ENCODE measurements at regions not wholly inside any gene's neighbourhood (a gene's known extent, or its start where the extent isn't known, plus 50 kb on each side); places are given as distances from the start of the nearest gene placed in this dataset.

- no peak for DNase-seq (ENCODE audit: low spot score)
- WGBS, result 69% methylated on average over 4 of the region's 4 CpGs
- H3K27ac ChIP-seq (ENCODE audit: low read depth in 1 of 2, low read length in 2 of 2), result no peak overlapping the region
These were observed 192.2 kb upstream of the HS6ST1 start for GRCh38 chr2:128510701-128511397.

More at GRCh38 chr2:128510701-128511397, 192.2 kb upstream of the HS6ST1 start:
- no peaks in the 10 kb centered on the region for H3K36me3 ChIP-seq (ENCODE audit: control insufficient read depth in 4 of 4, insufficient read depth in 3 of 4, low read depth in 1 of 4, low read length in 3 of 4)
- no peak overlapping the region for H3K4me3 ChIP-seq (ENCODE audit: low read depth in 1 of 3, low read length in 3 of 3)
- H3K9ac ChIP-seq (ENCODE audit: low read depth in 1 of 2, low read length in 2 of 2), result no peak overlapping the region
- no peaks in the 10 kb centered on the region for H3K9me3 ChIP-seq (ENCODE audit: control insufficient read depth in 4 of 4, low read length in 3 of 4)
- TF ChIP-seq YY1 (IDR thresholded peaks at IDR 0.05) (no peak), MAX (IDR thresholded peaks at IDR 0.05) (no peak), RXRA (IDR thresholded peaks at IDR 0.05) (no peak), ATF3 (IDR thresholded peaks at IDR 0.05) (no peak), NR2F2 (IDR thresholded peaks at IDR 0.05) (no peak), RAD21 (IDR thresholded peaks at IDR 0.05) (no peak), TAF1 (conservative IDR thresholded peaks at IDR 0.05) (no peak), HNF4G (IDR thresholded peaks at IDR 0.05) (no peak), SP1 (IDR thresholded peaks at IDR 0.05) (no peak), EGR1 (IDR thresholded peaks at IDR 0.05; ENCODE audit: low read depth in 2 of 2) (no peak), HNF4A (conservative IDR thresholded peaks at IDR 0.05) (no peak), GABPA (IDR thresholded peaks at IDR 0.05 in 1 of 2, conservative IDR thresholded peaks at IDR 0.05 in 1 of 2) (no peak), REST (IDR thresholded peaks at IDR 0.05) (no peak), FOXA2 (IDR thresholded peaks at IDR 0.05) (no peak), CTCF (IDR thresholded peaks at IDR 0.05; ENCODE audit: low read depth, low read length, missing input control) (no peak), ZBTB33 (IDR thresholded peaks at IDR 0.05) (no peak), JUND (IDR thresholded peaks at IDR 0.05) (no peak), FOXA1 (IDR thresholded peaks at IDR 0.05) (no peak)
- no peaks in the 10 kb centered on the region for H3K27me3 ChIP-seq (ENCODE audit: control insufficient read depth in 4 of 4, insufficient read depth in 4 of 4, low read length in 3 of 4)
- peaks cover 0 to under 1% (median 0%) of the 10 kb centered on the region in 4 donors for H3K4me1 ChIP-seq (ENCODE audit: control insufficient read depth in 4 of 4, insufficient read depth in 4 of 4, low read length in 3 of 4)

All from liver (tissue), 8 donors.